HG02852 (cell line): ENCODE measurements at regions not wholly inside any gene's neighbourhood (a gene's known extent, or its start where the extent isn't known, plus 50 kb on each side); places are given as distances from the start of the nearest gene placed in this dataset.
"Not testable (repeated sequence)": the region's sequence is repeated elsewhere in the genome, so short reads cannot be mapped to it uniquely, and the experiment has no call there.

Experiments
- ATAC-seq: cut with Tn5 transposase; IDR thresholded peaks from one replicate; pipeline ENCODE4 v1.9.1; 2021; ENCODE audit warnings: mild to moderate bottlenecking, moderate library complexity; ENCODE audit not compliant: unreplicated experiment

GRCh38 chr2:8324901-8325300 lies 357.0 kb upstream of the ID2 start:
- ATAC-seq = no peak

DNA sequence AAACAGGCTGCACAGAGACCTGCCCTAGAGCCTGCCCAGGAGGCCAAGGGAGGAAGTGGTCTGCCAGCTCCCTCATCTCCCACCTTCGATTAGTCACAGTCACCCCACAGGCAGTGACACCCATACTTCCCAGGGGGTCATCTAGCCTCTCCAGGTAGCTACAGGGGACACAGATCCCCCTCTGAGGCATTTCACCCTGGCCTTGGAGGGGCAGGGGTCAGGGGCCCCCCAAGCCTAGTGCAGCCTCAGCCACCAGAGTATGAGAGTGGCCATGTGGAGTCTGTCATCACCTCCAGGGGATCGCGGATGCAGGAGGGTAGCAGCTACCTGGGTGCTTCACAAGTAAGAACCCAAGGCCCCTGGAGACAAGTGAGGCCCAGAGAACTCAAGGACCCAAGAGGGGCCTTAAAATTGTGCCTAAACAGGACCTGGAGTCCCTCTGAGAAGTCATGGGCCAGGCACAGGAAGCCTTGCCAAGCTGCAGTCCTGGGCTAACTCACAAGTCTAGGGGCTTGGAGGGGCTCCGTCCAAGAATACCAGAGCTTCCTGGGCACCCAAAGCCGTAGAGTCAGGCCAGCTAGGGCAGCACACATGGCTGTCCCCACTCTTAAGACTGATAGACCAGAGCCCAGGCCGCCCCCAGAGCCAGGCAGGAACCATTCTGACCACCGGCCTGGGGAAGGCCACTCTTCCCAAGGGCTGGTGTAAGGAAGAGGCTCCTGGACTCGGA lies 354.3 kb upstream of the ID2 start:
- ATAC-seq = no peak

GRCh38 chr2:8328217-8328616 lies 353.6 kb upstream of the ID2 start:
- no peak for ATAC-seq

- no peak for ATAC-seq
These were observed 351.9 kb upstream of the ID2 start for GRCh38 chr2:8329660-8330622.

- ATAC-seq = no peak
These were observed 350.8 kb upstream of the ID2 start for GRCh38 chr2:8331068-8331467.

DNA sequence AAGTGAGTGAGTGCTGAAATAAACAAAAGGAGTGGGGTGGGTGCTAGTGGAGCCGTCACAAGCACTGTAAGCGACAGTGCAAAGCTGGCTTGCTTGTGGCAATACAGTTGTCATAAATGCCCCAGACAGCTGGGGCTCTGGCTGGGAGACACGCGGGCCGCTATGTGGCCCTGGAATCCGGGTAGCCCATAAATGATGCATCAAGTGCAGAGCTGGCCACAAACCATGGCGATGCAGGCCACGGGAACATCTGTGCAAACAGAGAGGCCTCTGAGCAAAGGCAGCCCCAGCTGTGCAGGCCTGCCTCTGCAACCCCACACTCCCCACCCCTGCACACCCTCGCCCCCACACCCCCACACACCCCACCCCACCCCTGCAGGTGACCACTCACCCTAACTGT lies 349.2 kb upstream of the ID2 start:
- no peak for ATAC-seq

- no peak for ATAC-seq
These were observed 348.6 kb upstream of the ID2 start for GRCh38 chr2:8333177-8333831.

DNA sequence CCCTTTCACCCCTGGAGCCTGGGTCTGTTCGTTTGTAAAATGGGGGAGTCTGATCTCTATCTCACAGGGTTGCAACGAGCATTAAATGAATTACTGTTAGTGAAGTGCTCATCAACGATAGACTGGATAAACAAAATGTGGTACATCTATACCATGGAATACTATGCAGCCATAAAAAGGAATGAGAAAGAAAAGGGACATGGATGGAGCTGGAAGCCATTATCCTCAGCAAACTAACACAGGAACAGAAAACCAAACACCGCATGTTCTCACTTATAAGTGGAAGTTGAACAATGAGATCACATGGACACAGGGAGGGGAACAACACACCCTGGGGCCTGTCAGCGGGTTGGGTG lies 348.0 kb upstream of the ID2 start:
- not testable (repeated sequence) for ATAC-seq

GRCh38 chr2:8334866-8335325 lies 347.0 kb upstream of the ID2 start:
- no peak for ATAC-seq

DNA sequence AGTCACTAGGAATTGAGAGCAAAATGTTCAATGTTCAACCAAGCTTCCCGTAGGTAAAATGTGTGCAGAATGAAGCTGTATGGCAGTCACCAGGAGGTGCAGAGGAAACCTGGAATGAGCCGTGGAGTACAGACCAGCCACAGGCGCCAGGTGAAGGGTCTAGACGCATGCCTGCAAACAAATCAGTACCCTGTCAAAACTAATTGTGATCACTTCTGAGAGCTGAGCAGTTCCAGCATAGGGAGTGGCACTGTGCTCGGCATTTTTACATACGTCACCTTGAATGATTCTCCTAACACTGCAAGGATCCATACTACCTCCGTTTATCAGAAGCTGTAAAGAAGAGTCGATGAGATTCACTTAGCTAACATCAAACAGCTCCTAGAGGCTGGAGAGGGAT lies 346.1 kb upstream of the ID2 start:
- no peak for ATAC-seq

DNA sequence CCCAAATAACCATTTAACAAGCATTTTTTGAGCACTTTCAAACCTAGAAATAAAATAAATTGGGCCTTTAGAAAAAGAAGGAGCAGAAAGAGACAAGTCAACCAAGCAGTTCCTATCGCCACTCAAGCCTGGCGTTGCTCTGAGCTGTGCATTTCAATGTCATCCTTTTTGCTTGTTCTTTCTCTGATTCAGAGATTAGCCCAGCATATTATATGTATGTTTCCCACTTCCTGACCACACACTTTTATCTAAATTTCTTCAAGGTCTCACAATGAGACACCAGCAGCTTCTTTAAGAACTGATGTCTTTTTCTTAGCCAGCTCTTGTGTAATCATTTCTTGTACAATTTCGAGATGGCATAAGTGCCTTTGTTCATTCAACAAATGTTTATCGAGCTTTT lies 344.5 kb upstream of the ID2 start:
- ATAC-seq = no peak

DNA sequence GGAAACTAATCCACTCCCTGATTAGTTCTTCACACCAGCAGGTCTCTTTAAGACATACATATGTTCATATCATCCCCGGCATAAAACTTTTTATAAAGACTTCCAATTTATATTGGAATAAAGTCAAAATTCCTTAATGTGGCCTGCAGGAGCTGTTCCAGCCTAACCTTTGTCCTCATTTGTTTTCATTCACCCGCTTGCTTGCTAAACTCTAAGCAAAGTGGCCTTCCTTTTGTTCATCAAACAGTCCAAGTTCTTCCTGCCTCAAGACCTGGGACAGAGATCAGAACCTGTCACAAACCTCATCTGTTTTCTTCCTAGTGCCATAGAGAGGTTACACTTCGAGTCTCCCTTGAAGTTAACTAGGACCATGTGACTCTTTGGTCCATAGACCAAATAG lies 339.4 kb upstream of the ID2 start:
- no peak for ATAC-seq

- ATAC-seq = no peak
These were observed 338.8 kb upstream of the ID2 start for GRCh38 chr2:8343031-8343430.

DNA sequence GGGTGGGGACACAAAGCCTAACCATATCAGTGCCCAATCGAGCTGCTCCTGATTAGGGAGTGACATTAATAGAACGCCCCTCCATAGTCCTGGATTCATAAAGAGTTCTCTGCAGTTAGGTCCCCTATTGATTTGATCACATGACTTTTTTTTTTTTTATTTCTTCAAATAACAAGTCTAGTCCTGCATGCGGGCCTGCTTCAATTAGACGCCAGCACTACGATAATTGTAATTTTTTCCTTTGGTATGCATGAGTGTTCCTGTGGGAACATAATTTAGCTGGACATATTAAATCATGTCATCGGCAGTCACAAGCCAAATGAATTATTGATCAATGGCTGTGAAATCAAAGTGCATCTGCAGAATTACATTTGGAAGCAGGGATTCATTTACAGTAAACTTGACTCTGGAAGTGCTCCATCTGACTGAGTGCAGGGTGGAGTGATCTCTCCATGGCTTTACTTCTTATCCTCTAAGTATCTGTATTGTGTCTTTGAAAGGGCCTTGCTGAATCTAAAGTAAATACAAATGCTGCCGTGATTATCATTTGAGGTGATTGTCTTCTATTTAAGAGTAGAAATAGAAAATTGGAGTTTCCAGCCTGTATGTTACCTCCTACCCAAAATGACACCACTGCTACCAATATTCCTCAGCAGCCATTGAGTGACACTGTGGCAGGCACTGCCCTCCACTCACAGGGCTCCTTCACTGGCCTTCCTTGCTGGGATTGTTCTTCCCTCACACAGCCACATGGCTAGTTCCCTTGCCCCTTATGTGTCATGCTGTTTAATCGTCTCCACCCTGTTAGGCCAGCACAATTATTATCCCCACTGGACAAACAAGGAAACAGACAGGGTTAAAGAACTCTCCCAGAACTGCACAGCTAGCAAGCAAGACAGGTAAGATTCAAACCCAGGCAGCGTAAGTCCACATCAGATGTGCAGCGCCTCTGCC lies 337.4 kb upstream of the ID2 start:
- no peak for ATAC-seq

DNA sequence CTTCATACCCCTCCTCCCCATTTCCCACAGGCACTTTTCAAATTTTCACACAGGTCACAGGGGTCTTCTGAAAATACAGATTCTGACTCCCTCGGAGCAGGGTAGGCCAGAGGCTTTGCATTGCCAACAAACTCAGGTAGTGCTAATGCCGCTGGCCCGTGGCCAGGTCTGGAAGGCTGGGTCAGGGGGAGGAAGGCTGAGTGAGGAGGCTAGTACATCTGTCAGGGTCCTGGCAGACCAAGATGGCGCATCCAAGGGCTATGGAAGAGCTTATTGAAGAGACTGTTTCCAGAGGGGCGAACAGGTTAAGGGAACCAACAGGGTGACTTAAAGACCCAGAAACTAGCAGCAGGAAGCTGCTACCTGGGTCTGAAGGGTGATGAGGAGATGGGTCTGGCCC lies 336.7 kb upstream of the ID2 start:
- no peak for ATAC-seq

GRCh38 chr2:8346208-8346607 lies 335.6 kb upstream of the ID2 start:
- no peak for ATAC-seq

DNA sequence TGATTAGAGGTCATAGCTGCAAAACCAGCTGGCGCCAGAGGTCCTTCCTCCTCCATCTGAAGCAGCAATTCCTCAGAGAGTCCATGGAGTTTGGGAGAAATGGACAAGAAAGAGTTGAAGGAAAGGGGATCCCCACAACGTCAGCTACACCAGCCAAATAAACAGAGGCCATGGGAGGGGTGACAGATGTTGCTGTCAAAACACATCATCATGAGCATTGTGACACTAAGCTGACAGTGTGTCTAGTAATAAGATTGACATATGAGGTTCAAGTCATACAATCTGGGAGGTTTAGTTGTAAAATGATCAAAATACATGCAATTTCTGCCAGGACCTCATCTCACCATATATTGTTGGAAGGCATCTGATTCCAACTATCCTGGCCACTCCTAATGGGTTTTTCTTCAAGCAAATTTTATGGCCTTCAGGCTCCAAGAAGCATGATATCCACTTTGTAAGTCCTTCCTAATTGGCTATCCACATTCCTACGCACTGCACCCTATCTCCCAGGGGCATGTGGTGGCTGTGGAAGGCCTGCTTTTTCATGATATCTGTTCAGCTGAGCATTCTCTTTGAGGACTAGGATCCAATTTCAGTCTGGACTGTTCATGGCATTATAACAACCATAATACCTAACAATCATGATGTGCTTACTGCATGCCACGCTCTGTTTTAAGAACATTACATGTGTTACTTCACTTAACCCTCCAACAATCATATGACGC lies 335.0 kb upstream of the ID2 start:
- ATAC-seq = no peak

GRCh38 chr2:8348911-8349310 lies 332.9 kb upstream of the ID2 start:
- ATAC-seq = not testable (repeated sequence)

GRCh38 chr2:8352296-8352695 lies 329.6 kb upstream of the ID2 start:
- ATAC-seq = no peak

DNA sequence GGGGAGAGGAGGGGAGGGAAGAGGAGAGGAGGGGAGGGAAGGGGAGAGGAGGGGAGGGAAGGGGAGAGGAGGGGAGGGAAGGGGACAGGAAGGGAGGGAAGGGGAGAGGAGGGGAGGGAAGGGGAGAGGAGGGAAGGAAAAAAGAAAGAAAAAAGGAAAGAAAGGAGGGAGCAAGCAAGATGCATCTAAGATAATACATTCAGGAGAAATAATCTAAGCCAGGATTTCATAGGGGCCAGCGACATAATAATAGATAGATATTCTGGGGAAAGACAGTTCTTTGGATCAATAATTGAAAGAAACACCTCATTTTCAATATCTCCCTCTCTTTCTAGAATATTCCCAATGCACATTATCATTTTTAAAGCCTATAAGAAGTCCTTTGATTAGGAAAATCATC lies 328.9 kb upstream of the ID2 start:
- no peak for ATAC-seq
